NCI-H2171 treated with DMSO at 0.1 percent for 48 hours (cell line): ENCODE measurements at regions not wholly inside any gene's neighbourhood (a gene's known extent, or its start where the extent isn't known, plus 50 kb on each side); places are given as distances from the start of the nearest gene placed in this dataset.
"Not testable (repeated sequence)": the region's sequence is repeated elsewhere in the genome, so short reads cannot be mapped to it uniquely, and the experiment has no call there.

Experiments
- DNase-seq: peaks from one replicate; lab custom pipeline; 2025; lab: John Stamatoyannopoulos, UW

- DNase-seq, result no peak
Measured at GRCh38 chr9:81814401-81814793, 113.8 kb upstream of the SPATA31D4 start.

GRCh38 chr9:81814794-81815464 lies 113.3 kb upstream of the SPATA31D4 start:
- no peak for DNase-seq

- DNase-seq, result no peak
Measured at GRCh38 chr9:81815781-81816180, 112.4 kb upstream of the SPATA31D4 start.

DNA sequence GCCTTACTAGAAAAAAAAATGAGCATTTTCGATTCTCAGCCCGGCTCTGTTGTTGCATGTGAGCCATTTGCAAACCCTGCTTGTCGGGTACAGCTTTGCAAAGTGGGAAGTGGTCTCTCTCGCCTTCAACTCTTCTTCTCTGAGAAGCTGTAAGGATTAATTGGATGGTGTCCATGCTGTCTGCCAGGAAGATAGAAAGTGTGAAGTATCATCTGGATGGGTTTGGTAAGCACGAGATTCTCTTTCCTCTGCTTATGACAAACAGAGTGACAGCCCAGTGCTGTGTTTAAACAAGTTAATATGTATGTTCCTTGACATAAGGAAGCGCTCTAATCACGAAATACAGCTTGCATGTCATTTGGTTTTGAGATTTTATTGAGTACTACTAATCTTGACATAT lies 109.1 kb upstream of the SPATA31D4 start:
- DNase-seq, result no peak

- DNase-seq, result no peak
Measured at GRCh38 chr9:81819859-81820546, 108.2 kb upstream of the SPATA31D4 start.

- DNase-seq, result no peak
Measured at GRCh38 chr9:81822301-81822865, 105.8 kb upstream of the SPATA31D4 start.

DNA sequence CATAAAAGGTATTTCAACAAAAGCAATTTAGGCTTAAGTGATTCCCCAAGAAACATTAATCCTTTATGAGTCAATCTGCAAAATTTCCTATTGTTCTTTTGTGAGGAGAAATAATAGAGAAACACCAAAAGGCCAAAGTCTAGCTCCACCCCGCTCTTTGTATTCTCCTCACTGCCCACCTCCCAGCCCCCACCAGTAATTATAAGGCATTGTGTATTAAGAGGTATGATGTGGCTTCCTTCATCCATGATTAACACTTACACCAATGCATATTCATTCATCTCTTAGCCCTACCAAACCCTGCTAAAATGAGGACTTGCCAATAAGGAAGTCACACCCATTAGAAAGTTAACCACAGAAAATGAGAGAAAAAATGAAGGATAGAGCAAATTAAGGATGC lies 105.3 kb upstream of the SPATA31D4 start:
- no peak for DNase-seq

DNA sequence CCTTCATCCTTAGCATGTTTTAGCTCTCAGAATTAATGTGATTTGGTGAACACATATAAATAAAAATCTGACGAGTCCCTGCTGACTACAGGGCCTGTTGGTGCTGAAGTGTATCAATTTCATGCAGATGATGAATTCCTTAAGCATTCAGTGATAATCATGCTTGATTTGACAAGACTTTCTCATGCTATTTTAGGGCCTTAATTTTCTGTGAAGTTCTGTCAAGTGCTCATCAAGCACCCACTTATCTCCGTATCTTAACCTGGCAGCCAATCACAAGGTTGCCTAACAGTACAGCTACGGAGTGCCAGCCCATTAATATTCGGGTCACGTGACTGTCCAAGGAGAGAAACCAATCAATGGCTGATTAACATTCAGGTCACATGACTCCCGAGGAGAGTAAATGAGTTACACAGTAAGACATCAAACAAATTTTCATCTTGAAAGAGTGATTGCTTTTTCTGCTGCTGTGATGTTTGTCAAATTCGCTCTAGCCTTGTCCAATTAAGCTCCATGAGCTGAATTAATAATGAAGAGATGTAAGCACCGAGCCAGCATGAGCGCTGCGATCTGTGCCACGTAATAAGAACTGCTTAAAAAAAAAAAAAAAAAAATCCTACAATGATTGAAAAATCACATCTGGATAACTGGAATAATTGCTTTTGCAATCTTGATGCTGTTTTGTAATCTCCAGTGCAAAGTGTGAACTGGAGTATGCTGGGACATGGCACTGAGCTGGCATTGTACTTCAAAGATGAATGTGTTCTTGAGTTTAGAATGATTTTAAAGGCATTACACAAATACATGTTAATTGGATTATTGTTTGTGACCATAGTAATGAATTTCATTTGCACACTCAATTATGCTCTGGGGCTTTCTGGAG lies 104.3 kb upstream of the SPATA31D4 start:
- DNase-seq, result peak; percentile 45

DNA sequence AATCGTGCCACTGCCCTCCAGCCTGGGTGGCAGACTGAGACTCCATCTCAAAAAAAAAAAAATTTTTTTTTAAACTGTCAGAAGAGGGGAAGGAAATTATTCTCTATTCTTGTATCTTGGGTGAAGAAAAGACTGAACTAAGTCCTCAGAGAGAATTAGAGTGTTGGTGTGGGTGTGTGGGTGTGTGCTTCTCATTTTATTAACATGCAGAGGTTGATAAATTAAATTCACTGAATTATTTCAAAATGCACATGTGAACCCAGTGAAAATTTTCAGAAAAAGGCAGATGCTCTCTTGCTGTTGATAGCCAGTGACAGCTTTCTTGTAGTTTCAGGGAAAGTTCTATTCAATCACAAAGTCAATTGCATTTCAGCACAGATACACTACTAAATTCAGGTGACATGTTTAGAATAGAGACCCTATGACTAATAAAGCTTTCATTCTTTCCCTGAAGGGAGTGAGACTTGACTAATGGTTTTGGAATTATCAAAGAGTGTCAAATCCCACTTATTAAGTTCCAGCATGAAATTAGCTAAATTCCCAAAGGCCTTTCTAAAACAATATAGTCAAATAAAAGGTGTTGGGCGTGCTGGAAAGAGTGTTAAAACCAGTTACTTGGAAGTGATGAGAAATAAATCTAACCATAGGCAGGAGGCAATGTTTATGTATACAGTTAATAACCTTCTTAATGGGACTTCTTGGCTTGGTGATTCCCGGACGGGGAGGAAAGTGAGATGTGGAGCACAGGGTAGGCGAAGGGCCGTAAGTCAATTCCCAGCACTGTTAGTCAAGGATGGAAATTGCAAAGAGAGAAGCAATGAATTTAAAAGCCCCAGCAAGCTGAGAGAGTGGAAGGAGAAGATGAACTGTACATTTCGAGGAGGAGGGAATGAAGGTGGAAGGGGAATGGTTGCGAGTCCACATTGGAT lies 103.2 kb upstream of the SPATA31D4 start:
- DNase-seq, result no peak

DNA sequence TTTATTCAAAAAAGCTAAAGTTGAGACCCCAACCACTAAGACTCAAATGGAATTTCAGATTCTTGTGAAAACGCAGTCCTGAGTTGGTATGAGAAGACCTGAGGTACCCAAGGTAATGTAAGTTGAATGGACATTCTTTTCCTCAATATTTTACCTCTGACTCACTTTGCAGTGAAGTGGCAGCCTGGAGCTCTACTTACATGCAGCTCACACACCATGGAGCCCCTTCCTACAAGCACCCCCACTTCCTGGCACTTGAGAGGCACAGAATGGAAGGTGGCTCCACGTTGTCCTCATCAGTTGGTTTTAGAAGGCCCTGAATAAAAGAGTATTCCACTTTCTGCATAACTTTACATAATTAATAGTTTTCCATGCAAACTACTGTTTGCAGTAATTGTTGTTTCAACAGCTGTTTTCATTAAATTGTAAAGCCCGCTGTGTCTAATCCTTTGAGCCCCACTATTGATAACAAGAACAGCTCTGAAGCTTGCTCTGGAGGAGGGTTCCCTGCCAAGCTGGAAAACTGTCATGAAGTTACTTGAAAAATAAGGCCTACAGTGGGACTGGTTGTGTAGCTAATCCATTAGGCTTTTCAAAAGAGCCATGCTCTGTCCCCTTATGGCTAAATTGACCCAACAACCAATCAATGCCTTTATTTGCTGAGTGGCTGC lies 102.2 kb upstream of the SPATA31D4 start:
- DNase-seq, result no peak

DNA sequence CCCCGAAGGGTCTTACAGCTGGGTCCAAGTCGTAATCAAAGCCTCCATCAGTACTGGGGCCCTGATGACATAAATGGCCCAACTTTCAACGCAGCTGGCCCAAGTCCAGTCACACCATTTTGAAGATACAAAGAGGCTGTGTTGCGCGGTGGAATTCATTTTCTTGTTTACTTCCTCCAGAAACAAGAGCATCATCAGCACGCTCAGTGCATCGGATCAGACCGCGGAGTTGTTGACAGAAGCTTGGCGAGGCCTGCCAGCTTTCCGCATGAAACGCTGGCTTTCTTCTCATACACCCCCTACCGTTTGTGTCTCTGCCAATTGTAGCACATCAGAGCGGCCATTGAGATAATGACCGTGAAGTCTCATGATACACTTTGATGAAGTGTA lies 101.7 kb upstream of the SPATA31D4 start:
- DNase-seq, result no peak

DNA sequence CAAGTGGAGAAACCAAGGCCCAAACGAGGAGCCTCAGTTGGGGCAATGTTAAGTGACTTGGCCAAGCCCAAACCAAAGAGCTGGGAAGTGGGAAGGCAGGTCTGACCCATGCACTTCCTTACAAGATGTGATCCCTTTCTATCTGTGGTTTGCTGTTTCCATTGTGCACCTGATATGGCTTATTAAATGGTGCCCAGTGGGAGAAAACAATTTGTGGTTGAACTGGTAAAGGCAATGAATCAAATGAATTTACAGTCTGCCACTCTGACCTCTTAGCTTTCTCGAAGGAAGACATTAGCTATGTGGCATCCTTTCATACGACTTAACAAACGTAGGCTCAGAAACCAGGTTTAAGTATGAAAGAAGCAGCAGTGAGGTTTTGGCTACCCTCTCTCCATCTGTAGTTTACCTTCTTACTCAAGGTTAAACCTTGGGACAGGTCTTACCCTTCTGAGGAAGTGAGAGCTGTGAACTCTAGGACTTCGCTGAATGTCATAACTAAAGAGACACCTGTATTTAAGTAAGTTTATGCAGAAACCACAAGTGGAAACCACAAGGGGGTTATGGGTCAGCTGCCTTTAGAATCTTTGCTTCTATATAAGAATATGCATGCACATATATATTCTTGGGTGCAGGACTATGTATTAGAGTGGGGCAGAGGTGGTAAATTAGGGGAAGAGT lies 100.5 kb upstream of the SPATA31D4 start:
- no peak for DNase-seq

DNA sequence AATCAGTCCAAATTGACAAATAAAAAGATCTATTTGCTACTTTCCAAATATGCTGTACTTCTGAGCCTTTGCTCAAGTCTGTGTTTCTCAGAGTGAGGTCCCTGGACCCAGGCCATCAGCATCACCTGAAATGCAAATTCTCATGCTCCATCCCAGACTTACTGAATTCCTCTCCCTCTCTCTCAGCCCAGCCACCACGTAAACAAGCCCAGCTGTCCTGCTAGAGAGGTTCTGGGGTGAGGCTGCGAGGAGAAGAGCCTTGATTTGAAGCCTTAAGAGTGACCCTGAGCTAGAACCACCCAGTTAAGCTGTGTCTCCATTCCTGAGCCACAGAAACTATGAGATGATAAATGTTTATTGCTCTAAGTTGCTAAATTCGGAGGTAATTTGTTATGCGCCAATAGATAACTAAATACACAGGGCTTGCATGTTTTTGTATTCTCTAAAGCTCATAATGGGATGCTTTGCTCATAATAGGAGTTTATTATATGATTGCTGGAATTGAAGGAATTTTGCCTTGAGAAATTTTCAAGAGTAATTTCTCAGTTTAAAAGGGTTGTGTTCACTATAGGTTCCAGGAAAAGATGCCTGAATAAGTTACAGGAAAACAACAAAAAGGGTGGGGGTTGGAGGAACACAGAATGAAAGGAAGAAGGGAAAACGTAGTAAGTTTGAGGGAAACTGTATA lies 98.9 kb upstream of the SPATA31D4 start:
- DNase-seq, result no peak

DNA sequence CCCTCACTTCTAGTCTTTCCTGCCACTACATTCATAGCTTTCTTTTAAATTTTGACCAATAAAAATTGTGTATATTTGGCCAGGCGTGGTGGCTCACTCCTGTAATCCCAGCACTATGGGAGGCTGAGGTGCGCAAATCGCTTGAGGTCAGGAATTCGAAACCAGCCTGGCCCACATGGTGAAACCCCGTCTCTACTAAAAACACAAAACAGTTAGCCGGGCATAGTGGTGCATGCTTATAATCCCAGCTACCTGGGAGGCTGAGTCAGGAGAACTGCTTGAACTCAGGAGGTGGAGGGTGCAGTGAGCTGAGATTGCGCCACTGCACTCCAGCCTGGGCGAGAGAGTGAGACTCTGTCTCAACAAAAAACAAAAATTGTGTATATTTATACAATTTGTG lies 97.8 kb upstream of the SPATA31D4 start:
- DNase-seq, result not testable (repeated sequence)

GRCh38 chr9:81832571-81833285 lies 95.5 kb upstream of the SPATA31D4 start:
- no peak for DNase-seq

DNA sequence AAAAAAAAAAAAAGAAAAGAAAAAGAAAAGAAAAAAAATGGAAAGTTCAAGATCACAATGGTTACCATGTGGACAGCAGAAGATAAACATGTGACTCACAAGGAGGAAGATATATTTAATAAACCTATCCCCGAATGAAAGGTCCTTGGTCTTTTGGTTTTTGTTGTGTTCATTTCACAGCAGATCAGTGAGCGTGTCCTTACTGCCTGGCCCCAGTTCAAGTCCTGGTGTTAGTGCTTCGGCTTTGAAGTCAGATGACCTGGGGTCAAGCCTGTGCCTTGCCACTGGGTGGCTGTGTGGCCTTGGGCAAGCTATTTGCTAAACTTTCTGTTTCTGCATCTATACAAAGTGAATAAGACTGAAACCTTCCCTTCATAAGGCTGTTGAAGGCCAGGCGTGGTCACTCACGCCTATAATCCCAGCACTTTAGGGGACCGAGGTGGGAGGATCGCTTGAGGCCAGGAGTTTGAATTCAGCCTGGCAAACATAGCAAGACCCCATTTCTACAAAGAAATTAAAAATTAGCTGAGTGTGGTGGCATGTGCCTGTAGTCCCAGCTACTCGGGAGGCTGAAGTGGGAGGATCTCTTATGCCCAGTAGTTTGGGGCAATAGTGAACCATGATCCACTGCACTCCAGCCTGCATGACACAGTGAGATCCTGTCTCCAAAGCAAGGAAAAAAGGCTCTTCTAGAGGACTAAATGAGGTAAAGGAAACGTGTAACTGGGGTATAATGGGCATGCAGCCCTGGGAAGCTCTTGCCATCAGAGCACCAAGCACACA lies 94.5 kb upstream of the SPATA31D4 start:
- DNase-seq, result no peak

- no peak for DNase-seq
Measured at GRCh38 chr9:81841333-81841732, 86.9 kb upstream of the SPATA31D4 start.

DNA sequence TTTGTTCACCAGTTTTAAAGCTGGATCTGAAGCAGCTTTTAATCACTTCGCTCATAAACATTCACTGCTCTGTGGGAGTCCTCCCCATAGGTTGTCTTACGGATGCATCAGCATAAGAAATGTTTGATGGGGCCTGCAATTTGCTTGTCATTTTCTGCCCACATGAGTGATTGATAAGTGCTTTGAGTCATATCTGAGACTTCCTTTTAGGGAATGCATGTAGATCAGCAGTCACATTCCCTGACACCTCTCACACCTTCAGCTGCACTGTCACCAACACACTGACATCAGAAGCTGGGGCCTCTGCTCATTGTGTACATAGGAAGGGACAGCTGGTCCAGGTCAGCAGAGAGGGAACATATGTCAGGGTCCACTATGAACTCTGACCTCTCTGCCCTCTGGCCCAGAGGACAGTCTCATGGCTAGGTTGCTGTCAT lies 84.1 kb upstream of the SPATA31D4 start:
- no peak for DNase-seq
